NCI-H2227 treated with DMSO at 0.1 percent for 48 hours (cell line): ENCODE measurements at regions not wholly inside any gene's neighbourhood (a gene's known extent, or its start where the extent isn't known, plus 50 kb on each side); places are given as distances from the start of the nearest gene placed in this dataset.

Experiments
- DNase-seq: peaks from one replicate; lab custom pipeline; 2025; lab: John Stamatoyannopoulos, UW

DNA sequence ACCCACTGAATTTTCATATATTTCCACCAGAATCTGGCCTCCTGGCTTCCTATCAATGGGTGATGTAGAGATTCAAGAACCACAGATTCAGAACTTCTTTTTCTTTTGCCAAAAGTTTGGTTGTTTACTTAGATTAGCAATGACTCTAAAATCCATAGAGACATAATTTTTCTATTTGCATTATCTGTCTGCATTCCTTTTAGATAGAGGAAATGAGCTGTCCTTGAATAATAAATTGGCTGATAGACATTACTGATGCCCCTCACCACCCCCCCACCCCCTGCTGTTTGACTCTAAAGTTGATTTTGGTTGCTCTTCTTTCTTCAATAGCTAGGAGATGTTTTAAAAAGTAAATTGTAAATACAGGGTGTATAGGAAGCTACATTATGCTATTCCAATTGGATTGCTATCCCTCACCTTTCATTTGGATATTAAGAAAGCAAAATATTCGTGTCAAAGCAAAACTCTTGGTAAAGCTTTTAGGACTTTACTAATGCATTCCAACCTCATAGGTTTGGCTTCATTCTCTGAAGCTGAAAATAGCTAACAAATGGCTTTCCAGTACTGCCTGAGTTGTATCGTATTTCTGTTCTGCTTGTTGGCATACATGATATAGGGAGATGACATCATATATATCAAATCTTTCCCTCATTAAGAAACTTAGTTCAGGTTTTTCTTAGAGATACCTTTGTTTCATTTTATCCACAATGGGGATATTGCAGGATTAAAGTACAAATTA is 606.0 kb downstream of the ARL4A start:
- DNase-seq, result no peak

DNA sequence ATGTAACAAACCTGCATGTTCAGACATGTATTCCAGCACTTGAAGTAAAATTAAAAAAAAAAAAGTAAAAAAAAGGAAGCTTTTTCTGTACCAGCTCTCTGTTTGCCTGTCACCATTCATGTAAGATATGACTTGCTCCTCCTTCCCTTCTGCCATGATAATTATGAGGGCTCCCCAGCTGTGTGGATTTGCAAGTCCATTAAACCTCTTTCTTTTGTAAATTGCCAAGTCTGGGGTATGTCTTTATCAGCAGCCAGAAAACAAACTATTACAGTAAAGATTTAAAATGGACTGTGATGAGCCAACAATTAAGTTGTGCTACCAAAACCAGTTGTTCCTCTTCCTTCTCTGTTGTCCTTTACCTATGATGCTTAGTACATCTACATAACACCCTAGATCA is 619.6 kb downstream of the ARL4A start:
- DNase-seq, result no peak

DNA sequence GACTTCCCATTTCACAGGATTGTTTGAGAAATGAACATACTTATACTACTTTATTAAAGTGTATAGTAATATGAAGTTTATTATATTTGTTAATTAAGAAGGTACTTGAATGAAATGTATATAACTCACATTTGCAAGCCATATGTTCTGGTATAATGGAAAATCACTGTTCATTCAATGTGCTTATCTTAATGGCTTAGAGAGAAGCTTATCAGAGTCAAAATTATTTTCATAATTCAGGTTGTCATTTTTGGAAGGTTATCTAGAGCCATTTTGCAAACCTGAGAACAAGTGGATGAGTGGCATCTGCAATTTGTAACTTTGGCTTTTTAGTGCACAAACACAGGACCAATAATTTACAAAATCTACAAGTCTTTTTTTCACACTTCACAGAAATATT is 621.0 kb downstream of the ARL4A start:
- DNase-seq, result no peak

DNA sequence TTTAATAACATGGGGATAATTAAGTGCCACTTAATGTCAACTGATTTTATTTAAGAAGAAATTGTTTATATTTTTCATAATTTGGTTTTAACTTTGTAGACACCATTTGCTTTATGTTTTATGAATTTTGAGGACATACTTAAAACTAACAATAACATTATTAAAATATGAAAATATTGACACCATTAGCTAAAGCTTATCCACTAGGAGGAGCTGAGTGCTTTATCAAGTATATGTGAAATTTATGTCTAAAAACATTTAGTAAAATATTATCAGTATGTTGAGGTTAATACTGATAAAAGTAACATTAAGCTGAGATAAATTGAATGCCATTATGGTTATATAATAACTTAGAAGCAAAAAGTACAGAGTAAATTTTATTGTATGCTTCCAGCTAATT is 622.1 kb downstream of the ARL4A start:
- DNase-seq, result no peak

DNA sequence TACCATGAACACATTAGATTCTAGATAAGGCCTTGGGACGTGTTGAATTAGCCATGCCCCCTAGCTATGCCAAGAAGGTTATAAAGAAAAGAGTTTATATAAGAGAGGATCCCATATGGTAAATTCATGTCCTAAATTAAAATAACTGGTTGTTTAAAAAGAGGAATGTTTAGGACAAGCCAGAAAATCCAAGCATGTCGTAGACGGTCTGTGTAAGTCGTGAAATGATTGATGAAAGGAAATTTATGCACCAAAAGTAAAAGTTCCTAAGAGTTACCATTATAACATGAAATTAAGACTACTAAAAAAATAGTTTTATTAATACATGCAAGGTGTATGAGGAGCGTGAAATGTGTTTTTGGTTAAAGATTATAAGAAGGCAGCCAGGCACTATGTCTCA is 624.9 kb downstream of the ARL4A start:
- no peak for DNase-seq

DNA sequence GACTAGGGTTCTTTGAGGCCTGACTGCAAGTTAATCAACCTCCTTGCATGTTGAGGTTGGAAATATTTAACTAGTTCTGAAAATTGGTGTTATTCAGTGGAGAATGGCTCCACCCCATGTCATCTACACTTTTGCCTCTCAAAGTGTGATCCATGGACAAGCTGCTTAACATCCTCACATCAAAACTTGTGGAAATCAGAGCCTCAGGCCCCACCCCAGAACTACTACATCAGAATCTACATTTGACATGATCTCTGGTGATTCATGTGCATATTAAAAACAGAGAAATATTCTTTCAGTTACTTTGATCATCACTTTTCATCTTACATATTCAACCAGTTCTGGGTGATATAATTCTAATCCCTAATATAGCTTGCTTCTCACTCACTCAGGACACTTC is 632.9 kb downstream of the ARL4A start:
- no peak for DNase-seq

DNA sequence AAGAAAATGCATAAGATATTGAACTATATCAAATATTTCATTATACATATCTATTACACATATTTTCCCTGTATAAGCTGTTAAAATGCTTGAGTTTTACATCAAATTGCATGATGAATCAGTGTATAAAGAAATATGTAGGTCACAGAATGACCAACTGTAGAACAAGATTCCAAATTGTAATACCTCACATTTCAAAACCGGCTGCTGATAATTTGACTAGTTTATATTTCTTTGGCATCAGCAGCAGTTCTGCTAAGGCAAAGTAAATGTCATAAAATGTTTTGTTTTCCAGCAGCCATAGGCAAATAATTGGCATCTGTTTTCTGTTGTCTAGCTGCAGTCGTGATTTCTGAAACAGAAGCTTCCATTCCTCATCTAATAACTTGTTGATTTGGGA is 633.9 kb downstream of the ARL4A start:
- DNase-seq, result no peak

DNA sequence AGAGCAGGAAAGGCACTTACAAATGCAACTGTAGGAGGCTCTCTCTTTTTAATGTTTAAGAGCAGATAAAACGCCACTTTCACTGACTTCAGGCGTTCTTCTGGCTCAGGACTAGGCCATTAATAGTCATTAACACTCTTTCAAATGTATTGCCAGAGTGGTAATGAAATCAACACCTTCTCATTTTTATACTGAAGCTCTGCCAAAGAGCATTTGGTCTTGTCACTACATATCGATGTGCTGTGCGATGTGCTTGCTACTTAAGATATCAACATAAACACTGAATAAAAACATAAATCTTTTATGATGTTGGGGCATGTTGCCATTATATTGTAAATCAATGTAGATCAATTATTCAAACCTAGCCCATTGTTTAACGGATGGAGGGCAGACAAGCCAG is 634.7 kb downstream of the ARL4A start:
- no peak for DNase-seq

DNA sequence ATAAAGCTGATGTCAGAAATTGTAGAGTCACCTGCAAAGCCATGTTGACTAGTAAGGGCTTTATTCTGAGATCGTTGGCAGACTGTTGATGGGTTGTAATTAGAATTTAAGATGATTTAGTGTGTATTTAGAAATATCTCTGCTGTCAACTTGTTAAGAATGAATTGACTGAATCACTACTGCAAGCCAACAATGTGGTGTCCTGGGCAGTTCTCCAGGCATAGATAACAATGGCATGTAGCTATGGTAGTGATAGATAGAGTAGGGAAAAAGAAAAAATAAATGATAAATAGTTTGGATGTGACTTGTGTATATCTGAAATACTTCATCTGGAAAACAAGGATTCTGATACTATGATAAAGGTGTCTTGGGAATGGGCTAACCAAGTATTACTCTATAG is 640.2 kb downstream of the ARL4A start:
- no peak for DNase-seq

DNA sequence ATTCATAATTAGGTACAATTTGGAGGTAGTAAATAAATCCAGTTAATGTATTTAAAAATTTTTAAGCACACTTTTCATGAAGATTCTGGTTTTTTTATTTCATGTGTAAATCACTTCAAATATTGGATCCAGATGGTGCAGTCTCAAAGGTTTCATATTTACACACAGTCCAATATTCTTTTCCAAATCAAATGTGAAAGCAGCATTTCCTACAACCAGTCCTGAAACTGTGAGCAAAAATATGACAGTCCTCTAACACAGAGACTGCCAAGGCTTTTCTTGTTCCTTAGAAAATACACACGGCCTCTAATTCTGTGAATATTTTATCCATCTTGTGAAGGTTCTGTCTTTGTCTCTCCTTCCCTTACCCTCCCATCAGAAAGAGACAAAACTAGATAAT is 645.9 kb downstream of the ARL4A start:
- DNase-seq, result no peak

DNA sequence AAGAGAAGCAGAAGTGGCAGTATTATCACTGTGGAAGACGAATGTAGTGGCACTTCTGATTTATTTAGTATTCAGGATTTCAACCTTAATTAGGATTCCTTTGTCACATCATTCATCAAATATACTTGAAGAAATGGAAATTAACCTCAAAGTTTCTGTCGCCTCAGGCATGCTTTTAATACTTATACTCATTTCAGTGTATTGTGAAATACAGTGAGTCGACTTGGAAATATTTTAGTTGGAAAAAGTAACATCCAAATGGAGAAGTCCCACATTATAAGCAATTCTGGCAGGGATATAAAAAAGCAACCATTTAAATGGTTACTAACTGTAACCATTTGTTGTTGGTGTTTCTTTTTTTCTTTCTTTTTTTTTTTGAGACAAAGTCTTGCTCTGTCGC is 648.8 kb downstream of the ARL4A start:
- DNase-seq, result no peak

DNA sequence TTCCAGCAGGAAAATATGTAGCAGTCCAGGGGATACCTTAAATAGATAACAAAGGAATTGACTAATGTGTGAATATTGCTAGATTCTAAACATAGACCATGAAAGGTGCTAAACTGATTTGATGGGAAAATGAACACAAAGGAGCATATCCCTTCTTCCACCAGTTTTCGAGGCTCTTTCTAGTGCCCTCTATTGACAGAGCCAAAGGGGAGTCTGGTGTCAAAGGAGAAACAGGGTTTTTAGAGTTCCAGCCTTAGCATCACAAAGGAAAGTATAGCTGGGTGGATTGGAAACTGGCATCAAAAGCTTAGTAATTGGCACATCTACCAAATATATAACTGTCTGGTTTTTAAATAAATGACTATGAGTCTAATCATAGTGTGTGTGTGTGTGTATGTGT is 636.8 kb downstream of the ETV1 start:
- DNase-seq, result no peak

DNA sequence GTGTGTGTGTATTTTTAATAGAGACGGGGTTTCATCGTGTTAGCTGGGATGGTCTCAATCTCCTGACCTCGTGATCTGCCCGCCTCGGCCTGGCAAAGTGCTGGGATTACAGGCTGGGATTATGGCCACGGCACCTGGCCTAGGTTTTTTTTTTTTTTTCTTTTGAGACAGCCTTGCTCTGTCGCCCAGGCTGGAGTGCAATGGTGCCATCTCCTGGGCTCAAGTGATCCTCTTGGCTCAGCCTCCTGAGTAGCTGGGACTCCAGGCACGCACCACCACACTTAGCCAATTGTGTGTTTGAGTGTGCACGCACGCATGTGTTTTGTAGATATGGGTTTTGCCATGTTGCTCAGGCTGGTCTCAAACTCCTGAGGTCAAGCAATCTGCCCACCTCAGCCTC is 629.8 kb downstream of the ETV1 start:
- DNase-seq, result no peak

DNA sequence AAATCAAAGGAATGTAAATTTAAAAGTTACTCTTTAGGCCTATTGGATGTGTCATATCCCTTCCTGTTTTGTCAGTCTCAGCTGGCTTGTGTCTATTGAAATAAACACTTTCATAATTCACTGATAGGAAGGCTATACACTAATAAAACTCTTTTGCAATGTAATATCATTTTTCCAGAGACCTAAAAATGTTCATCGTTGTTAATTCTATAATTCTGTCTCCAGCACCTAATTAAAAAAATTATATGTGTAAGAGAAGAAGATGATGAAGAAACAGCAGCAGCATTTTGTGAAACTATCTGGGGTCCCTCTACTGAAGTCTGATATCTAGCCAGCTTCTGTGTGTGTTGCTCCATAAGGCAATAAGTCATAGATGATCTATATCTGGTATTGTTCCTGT is 602.7 kb downstream of the ETV1 start:
- no peak for DNase-seq

DNA sequence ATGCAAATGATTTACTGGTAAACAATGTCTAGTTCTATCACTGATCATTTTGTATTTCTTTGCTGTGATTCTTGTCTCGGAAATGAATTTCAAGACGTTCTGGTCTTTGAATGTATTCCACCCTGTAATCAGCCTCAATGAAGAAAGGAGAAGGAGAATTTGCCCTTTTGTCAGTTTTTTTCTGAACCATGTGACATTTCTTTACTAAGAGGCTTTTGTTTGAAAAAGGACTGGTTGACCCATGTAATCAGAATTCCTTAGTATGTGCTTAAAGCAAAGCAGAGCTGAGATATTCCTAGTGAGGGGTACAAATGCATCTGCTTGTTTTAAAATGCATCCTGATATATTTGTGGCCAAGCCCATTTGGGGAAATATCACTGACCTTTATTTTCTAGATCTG is 581.6 kb downstream of the ETV1 start:
- no peak for DNase-seq

DNA sequence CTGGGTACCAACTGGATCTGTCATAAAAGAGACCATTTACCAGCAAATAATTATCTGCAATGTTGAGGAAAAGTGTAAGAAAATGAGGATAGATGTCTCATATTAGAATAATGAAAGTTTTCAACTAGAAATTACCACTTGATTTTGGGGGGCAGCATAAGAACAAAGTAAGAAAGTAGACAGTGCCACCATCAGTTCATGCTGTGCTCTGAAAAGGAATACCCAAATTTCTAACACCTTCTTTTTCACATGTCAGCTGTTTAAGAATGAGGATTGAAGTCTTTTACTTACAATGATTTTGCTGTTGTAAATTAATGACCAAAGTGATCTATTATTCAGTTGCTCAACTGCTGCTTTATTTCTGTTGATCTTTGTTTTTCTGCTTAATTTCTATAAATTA is 578.3 kb downstream of the ETV1 start:
- no peak for DNase-seq

DNA sequence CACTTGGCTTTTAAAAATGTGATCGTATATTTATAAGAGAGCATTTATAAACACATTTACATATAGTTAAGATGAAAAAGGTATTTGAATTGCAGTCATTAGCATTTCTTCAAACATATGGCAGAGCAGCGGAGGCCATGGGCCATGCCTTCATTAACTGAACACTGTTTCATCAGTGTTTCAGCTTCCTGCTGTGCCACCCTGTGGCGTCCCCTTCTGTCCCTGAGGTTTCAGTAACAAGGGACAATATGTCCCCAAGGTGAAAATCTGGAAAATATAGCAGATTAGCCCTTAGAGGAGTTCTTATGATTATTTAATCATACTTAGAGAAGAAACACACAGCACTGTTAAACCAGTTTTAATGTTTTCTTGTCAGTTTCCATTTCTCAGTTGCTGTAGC is 577.8 kb downstream of the ETV1 start:
- DNase-seq, result no peak

DNA sequence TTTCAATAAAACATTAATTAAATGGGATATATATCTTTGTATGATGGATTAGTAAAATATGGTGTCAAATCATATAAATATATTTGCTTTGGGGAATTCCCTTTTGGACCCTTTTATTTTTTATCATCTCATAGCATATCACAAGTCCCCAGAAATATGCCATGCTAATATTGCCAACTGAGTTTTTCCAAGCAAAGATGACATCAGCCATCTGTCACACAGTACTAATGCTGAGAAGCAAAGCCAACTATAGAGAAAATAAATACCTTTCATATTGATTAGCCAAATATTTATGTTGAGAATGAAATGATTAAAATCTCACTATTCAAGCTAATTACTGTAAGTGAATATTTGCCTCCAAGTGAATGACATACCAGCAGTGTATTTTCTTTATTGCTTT is 575.3 kb downstream of the ETV1 start:
- DNase-seq, result no peak

DNA sequence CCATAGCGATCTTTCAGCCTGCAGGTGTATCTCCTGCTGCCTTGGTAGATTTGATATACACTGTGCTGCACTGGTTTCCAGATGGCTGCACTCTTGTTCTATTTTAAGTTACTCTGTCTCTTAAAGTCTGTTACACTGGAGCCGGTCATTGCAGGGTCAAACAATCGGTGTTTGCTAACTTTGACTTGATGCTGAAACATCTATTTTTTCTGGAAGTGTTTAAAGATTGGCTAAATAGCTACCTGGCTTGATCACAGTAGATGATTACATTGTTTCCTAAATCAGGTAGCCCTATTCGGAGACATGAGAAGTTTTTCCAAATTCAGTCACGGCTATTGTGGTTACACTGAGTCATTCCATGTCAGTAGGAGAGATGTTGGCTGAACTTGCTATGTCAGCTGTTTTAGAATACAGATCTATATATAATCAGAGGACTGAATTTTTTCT is 574.8 kb downstream of the ETV1 start:
- DNase-seq, result no peak

DNA sequence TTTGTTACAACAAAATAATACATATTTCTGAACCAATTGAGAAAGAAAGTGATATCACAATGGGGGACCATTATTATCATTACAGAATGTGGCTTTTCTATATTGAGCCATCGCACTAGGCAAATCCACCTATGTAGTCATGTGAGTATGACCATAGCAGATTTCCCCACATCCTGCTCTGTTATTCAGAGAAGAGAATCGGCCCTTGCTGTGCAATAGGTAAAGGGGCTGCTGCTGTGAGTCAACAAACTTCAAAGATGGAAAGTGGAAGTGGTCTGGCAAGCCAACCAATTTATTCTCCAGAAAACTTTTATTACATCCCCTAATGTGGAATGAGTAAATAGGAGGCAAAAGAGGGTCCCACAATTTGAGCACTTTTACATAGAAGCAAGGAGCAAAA is 573.4 kb downstream of the ETV1 start:
- no peak for DNase-seq

DNA sequence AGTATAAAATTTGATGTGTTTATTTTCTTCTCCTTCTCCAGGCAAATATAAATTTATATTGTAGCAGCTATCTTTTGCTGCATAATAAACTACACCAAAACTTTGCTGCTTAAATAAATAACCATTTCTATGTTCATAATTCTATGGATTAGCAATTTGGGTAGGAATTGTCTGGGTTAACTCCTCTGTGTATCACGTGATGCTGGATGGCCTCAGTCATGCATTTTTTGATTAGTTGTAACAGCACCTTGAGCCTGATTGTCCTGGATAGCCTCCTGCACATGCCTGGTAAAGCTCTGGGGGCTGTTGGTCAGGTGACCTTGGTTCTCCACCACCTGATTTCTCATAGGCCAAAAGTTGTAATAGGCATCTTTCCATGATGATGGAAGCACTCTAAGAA is 572.9 kb downstream of the ETV1 start:
- DNase-seq, result no peak

DNA sequence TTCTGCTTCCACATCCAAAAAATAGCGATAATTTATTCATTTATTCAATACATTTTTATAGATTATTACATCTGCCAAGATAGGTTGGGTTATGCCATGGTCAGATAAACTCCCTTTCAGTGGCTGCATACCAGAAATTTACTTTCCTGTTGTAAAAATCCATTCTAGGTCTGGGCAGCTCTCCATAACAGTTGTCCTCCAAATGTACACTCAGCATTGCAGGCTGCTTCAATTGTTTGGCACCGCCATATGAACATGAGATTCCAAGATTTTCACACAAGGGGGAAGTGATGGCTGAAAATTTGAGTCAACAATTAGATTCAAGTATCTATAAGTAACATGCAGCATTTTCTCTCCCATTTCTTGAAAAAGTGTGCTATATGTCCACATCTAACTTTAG is 568.7 kb downstream of the ETV1 start:
- no peak for DNase-seq

DNA sequence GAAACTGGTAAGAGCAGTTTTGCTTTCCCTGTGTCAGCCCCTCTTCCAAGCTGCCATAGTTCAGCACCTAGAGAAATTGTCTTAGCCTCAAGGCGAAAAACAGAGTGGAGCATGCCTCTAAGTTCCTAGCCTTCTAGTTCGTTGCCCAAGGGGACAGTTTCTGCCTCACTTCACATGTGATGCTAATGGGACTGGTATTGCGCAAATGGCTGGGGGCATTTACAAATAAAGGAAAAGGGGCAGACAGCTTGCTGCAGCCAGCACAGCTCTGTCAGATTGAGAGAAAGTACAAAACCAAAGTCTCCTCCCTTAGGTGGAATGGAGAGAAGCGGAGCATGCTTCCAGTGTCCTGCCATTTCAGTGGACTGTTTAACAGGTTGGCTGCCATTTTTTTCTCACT is 567.7 kb downstream of the ETV1 start:
- DNase-seq, result no peak

DNA sequence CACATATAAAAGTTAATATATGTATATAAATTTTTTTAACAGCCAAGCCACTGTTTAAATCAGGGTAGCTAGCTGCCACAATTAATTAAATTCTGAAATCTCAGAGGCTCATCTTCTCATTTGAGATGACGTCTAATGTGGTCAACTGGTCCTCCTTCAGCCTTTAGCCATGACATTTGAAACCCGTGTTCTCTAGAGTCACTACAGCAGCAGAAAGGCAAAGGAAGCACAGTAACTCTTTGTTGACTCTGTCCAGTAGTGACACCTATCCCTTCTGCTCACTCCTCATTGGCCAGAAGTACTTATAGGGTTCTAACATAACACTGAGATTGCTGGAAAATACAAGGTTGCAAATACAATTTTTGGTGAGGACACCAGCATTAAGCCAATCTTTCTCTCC is 555.5 kb downstream of the ETV1 start:
- DNase-seq, result no peak

DNA sequence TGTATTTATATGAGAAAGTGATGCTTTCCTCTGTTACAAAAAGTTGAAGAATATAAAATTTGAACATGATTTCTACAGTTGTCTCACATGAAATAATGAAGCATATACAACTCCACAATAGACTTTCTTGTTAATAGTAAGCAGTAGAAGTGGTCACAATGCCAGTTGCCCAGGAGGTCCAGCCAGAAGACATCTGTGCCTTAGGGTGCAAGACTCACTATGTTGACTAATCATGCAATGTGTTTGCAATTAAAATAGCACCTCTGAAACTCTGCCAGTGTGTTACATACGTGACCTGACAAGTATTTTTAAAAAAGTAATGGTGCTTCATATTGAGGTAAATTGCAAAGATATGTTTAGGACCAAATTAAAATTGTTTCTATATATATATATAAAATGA is 547.2 kb downstream of the ETV1 start:
- DNase-seq, result no peak
